Activated naive CD4-positive, alpha-beta T cell (primary cell): ENCODE measurements at regions not wholly inside any gene's neighbourhood (a gene's known extent, or its start where the extent isn't known, plus 50 kb on each side); places are given as distances from the start of the nearest gene placed in this dataset.
"Not testable (repeated sequence)": the region's sequence is repeated elsewhere in the genome, so short reads cannot be mapped to it uniquely, and the experiment has no call there.

Experiments used
- DNase-seq, 4 experiments: peaks; one replicate each; lab custom pipeline; 2025; lab: John Stamatoyannopoulos, UW

DNA sequence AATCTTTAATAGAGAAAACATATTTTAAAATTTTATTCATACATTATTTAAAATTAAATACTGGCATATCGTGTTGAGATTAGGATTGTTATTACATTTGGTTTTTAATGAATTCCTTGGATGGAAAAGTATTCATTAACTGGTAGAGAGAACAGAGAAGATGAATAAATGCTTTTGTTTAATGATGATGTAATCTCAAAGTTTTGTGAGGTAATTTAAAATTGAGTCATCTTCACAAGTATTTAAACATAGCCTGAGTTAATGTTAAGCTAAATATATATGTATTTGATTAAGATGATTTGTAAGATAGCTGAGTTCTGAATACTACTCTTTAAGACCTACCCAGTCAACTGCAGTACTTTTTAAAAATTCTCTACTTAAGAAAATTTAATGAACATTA lies 713.4 kb upstream of the VRK2 start:
- no peak for DNase-seq

DNA sequence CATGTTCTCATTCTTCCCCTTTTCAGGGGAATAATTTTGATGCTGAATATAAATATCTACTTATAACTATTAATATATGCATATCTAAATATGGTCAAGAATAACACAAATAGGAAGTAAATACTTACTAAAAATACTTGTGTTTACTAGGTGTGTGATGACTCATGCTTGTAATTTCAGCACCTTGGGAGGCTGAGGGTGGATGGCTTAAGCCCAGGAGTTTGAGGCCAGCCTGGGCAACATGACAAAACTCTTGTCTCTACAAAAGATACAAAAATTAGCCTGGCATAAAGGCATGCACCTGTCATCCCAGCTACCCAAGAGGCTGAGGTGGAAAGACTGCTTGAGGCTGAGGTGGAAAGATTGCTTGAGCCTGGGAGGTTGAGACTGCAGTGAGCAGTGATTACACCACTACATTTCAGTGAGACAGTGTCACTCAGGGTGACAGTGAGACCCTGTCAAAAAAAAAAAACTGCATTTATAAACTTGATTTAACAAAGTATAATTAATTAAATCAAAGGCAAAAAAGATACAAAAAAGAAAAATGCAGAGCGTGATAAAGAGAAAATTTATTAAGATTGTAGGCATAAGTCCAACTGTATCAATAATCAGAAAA lies 703.1 kb upstream of the VRK2 start:
- no peak for DNase-seq

DNA sequence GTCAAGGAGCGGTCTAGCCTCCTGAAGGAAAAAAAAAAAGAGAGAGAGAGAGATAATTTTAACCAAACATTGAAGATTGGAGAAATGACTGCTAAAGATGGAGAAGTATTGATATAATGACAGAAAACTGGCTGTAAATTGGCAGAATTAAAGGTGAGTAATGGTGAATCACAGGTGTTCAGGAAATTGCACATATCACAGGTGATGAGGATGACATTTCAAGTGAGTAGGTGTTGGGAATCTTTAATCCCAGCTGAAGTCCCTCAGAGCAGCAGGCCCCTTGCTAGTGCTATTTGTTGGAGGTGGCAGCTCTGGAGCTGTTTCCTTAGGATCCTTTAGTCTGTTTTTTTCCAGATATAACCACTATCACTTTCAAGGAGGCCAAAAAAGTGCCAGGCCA lies 678.4 kb upstream of the VRK2 start:
- DNase-seq = no peak

DNA sequence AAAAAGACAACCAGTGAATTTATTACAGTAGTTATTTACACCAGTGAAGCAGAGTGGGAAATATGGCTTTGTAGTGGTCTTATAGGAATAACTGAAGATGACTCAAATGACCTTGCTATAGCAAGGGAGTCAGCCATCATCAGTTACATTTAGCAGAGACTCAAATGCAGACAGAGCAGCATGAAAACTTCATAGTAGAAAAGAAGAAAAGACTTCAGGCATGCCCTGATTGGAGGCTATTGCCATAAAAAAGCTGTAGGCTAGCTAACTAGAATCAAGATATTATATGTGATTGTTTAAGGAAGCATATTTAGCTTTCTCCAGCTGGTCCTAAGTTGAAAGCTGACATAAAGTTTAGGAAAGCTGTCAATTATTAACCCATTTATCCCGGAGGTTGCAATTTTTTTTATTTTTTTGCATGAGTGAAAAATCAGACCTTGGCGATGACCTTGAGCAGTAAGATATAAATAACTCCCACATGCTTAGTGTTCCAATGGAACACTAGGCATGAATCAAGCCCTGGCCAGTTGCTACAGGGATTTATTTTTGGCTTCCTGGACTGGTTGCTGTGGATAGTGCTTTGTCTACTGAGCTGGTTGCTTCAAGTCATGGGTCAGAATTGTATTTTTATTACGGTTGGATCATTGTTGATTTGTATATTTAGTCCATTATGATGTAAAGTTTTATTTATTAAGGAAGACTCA lies 675.6 kb upstream of the VRK2 start:
- no peak for DNase-seq

DNA sequence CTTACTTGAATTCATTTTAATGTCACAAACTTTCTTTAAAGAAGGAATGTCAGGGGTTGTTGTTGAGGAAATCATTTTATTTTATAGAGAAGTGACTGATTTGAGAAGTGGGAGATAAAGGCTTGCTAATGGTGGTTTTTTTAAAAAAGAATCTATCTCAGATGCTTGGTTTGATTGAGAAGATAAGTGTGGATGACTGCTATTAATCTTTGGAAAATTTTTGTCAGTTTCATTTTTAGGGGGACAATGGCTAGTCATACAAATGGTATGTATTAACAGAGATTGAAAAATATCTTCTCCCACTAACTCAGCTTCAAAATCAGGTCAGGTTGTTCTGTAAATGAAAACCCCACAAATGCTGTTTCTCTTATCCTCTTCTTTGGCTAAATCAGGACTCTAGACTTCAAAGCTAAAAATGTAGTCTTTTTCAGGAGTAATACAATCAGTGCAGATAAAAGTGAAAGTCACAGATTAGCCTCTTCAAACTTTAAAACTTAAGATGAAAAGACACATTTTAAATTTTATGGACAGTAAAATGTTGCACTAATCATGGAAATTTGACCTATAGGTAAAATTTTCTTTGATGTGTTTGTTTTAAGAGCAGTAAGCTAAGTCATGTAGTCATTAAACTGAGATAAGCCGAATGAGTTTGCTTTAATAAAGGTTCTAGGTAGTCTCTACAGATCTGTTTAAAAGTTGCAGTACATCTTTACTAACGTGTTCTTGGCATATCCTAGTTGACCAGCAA lies 674.2 kb upstream of the VRK2 start:
- DNase-seq = no peak

DNA sequence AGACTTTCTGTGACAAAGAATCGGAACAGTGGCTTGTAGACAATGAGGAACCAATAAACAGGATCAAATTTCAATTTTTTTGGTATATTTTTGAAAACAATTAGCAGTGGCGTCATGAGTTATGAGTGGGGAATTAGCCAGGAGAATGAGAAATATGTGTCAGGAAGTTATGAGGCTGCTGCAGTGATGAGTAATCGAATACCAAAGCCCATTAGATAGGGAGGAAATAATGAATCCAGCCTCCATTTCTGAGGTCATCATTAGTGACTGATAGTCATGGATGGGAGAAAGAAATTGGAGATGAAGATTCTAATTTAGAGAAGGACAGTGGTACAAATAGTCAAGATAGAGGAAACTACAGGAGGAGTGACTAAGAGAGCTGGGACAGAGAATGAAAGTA lies 673.1 kb upstream of the VRK2 start:
- no peak for DNase-seq

DNA sequence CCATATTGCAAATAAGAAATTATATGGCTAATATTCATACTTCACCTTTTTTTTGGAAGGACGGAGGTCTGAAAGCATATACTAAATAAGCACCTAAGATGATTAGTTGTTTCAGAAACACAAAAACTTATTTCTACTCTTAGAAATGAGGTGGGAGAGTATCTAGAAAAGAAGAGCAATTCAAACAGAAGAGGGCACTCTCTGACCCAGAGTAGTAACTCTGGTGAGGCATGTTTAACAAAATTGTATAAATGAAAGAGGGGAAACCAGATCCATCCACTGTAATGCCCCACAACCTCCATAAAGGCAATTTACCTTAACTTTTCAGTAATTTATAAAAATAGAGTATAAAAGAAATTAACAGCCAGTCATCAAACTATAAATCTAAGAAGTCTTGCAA lies 669.6 kb upstream of the VRK2 start:
- DNase-seq = no peak

DNA sequence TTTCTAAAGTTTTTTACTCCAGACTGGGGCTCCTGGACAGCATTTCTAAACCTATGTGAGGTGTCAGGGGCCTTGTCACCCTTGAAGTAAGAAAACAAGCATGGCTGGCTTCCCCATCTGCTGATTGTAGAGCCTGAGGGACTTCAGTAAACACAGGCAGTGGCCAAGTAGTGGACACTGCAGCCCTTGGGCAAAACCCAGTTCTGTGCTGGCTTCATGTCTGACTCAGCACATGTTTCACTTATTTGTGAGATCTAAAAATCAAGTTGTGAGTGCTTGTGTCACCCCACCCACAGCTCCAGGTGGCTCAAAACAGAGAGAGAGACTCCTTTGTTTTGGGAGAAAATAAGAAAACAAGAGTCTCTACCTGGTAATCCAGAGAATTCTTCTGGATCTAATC lies 660.3 kb upstream of the VRK2 start:
- DNase-seq = no peak

DNA sequence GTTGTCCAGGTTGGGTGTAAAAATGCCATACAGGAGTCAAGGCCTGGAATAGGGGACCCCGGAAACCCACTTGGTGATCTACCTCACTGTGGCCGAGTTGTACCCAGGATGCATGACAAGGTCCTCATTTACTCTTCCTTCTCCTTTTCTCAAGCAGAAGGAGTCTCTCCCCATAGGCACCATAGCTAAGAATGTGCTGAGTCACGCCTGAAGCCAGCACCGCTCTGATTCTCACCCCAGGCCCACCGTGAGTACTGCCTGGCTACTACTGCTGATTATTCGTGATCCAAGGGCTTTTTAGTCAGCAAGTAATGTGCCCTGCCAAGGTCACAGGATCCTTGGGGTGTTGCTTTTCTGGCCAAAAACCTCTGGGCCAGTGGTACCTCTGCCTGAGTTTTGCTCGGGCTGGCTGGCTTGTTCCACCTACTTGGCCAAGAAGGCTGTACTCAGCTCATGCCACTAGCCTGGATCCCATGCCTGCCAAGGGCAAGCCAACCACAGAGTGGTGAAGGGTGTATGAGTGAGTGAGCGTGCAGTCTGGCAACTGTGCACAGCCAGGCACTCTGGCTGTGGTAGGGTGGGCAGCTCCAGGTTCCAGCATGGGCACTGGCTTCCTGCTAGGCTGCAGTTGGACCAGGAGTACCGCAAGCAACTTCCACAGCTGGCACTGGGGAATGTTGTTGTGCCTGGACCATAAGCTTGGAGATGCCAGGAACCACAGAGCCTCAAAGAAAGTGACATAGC lies 650.1 kb upstream of the VRK2 start:
- no peak for DNase-seq

DNA sequence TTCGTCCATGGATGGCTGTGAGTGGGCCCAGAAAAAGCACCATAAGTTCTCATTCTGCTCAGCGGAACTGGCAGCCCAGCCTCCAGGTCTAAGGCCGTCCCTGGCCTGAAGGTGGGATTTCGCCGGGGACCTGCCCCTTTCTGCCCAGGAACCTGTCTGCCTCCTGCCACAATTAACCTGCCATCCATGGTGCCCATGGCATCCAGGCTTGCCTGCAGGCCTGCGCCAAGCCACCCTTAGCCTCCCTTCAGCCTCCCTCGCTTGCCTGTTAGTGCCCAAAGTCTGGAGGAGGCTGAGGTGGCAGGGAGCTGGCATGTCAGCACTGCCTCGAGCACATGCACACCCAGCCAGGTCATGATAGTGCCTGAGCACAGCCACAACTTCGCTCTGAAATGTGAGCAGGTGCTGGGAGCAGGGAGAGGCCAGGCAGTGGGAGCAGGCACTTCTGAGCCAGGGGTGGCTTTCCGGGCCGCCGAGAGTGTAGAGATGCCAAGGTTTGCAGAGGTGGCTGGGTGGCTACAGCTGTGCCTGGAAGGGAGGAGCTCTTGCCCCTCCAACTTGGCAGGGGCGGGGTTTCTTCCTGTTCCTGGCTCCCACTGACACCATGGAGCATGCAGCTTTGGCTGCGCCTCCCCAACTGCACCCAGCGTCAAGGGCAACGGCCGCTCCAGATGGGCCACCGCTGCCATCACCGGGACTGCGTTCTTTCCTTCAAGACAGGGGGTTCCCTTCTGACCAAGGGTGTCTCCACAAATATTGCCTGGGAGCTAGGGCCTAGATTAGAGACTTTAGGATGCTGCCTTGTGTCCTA lies 648.9 kb upstream of the VRK2 start:
- no peak for DNase-seq

DNA sequence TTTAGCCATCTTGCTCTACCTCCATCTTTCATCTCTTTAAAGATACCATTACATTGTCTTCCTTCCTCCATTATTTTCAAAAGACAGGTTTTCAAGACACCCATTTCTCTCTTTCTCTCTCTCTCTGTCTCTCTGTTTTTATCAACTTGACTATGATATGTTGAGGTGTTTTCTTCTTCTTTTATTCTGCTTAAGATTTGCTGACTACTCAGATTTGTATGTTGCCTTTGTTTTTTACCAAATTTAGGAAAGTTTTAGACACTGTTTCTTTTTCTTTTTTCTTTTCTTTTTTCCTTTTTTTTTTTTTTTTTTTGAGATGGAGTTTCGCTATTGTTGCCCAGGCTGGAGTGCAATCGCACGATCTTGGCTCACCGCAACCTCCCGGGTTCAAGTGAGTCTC lies 647.5 kb upstream of the VRK2 start:
- no peak for DNase-seq

DNA sequence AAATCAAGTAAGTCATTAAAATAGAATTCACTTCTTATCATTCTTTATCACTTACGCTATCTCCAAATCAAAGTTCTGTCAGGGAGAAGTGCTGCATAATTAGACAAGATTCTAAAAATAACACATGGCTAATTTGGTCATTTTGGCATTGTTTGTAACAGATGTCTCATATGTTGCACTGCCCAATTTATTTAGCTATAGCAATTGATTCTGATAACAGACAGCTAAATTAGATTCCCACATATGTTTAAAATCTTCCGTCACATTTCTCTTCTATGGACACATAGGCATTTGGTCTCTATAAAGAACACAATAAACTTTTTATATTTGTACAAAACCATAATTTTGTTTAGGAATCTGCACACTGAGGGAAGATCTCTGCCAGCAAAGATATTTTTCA lies 644.5 kb upstream of the VRK2 start:
- DNase-seq = no peak

DNA sequence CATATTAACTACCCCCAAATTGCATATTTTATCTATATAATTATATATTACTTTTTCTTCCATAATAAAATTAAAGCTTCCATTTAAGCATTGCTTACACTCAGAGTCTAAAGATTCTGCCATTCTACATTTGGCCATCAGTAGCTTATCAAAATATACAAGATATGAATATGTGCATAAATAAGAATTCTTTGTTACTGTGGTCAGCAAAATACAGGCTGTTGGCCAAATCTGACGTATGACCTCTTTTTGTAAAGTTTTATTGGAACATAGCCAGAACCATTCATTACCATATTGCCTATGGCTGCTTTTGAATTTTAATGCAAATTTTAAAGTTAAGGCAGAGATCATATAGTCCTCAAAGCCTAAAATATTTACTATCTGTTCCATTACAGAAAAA lies 643.9 kb upstream of the VRK2 start:
- no peak for DNase-seq

DNA sequence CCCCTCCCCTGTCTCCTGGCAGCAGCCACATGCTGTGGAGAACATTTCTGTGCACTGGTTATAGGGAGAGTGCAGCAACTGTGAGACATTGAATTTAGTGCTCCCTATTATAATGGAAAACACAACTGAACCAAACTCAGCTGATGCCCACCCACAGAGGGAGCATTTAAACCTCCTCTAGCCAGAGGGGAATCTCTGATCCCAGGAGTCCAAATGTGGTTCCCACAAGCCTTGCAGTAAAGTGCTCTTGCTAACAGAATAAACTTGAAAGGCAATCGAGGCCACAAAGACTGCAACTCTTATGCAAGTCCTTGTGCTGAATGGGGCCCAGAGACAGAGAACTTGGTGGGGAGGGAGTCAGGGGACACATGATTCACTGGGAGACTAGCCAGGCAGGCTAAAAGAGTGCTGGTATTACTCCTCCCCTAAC lies 638.8 kb upstream of the VRK2 start:
- no peak for DNase-seq

DNA sequence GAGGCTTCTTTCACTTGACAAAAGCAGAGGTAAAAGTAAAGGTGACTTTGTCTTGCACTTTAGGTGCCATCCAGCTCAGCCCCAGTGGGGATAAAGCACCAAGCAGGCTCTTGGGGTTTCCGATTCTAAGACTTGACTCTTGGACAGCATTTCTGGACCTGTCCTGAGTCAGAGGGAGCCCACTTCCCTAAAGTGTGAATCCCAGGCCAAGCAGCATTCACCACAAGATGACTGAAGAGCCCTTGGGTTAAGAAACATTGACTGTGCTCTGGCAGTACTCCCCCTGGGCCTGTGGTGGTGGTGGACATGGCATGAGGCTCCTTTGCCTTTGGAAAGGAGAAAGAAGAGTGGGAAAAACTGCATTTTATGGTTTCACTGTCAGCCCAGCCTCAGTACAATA lies 638.0 kb upstream of the VRK2 start:
- DNase-seq = no peak

DNA sequence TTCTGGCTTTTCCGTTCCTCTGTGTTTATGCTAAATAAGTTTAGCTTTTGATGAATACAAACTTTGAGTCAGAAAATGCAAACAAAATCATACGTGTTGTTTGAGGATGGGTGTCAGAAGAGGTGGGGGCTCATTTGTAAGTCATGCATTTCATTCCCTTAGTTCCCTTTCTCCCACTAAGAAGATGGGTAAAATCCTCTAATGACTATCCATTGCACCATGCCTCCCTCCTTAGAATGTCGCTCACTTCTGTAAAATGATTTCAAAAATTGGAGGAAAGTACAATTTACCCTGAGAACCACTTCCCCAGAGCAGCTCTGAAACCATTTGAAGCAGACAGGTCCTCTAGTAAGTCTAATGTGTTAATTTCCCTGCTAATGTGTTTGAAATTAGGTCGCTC lies 629.6 kb upstream of the VRK2 start:
- DNase-seq = no peak

DNA sequence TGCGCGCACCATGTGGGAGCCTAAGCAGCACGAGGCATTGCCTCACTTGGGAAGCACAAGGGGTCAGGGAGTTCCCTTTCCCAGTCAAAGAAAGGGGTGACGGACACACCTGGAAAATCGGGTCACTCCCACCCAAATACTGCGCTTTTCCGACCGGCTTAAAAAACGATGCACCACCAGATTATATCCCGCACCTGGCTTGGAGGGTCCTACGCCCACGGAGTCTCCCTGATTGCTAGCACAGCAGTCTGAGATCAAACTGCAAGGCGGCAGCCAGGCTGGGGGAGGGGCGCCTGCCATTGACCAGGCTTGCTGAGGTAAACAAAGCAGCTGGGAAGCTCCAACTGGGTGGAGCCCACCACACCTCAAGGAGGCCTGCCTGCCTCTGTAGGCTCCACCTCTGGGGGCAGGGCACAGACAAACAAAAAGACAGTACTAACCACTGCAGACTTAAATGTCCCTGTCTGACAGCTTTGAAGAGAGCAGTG lies 627.7 kb upstream of the VRK2 start:
- not testable (repeated sequence) for DNase-seq

DNA sequence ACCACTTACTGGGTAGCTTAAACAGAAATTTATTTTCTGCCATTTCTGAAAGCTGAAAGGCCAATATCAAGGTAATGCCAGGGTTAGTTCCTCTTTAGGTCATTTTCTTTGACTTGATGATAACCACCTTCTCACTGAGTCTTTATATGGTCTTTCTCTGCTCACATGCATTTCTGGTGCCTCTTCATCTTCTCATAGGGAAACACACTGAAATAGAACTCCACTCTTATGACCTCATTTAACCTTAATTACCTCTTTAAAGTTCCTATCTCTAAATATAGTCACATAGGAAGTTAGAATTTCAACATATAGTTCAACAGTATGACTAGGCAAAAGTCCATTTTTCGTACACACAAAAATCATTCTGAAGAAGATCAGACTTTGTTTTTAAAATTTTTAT lies 616.8 kb upstream of the VRK2 start:
- no peak for DNase-seq

DNA sequence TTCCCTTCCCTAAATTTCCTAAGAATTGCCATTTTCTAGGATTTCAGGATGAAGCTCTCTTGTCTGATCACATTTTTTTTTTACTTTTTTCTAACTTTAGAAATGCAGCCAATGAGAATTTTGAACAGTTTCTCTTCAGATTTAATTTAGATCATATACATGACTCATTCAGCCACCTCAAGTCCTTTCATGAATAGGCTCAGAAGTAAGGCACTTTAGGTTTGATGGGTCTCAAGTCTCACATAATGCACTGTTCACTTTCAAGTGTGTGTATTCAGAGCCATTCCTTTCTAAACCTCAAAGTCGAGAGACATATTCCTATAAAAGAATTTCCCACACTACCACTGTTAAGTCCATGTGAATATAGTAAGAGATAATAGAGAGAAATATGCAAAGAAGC lies 614.1 kb upstream of the VRK2 start:
- DNase-seq = no peak

DNA sequence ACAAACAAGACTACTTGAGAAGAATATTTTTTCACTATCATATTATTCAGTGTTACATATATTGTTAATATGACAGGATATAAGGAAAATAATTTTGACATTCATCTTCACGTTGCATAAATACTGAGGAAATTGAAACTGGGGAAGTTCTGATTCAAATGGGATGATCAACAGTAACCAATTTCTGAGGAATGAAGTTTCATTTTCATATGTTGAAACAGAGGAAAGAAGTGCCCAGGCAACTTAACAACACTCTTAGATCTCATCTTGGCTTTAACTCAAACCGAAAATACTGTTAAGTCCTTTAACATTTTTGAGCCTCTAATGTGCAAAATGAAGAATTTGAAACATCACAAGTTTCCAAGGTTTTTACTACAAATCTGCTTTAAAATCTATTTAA lies 612.2 kb upstream of the VRK2 start:
- no peak for DNase-seq

DNA sequence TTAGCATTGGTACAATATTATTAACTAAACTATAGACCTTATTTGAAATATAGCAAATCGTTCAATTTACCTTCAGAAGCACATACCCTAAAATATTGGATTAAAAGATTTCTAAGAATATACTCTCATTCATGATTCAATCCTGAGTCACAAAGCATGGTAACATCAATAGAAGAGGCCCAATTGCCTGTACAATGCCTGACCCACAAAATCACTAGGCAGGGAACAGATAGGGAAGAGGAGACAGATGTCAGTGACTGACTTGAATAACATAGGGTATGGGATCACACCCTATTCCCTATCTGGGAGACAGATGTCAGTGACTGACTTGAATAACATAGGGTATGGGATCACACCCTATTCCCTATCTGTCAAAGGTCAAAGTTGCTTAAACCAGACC lies 611.6 kb upstream of the VRK2 start:
- no peak for DNase-seq

DNA sequence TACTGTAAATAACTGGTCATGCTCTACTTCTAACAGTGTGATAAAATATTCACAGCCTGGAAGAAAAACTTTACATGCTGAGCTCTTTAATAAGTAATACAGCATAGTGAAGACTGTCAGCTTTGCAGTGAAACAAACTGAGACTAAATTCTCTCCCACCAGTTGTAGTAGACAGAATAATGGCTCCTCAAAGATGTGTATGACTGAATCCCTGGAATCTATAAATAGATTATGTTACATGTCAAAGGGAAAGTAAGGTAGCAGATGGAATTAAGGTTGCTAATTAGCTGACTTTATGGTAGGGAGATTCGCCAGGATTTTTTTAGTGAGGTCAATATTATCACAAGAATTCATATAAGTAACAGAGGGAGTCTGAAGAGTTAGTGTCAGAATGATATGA lies 609.5 kb upstream of the VRK2 start:
- DNase-seq = no peak
